ENCODE measurements at regions not wholly inside any gene's neighbourhood (a gene's known extent, or its start where the extent isn't known, plus 50 kb on each side); places are given as distances from the start of the nearest gene placed in this dataset.

DNA sequence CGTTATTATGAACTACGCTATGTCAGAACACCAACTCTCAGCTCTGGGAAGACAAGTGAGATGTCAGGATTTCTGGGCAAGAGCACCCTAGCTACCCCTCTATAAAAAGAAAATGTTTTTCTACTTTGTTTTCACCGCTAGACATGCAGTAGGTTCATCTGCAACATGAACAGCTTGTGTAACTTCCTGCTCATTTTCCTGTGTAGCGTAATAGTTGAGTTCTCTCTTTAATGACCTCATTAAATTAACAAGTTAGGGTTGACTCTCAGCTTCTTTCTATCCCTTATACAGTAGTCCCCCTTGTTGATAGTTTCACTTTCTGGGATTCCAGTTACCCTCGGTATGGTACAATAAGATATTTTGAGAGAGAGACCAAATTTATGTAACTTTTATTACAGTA lies 329.4 kb upstream of the ZNF32 start:
- TF ChIP-seq, protein P1, sequence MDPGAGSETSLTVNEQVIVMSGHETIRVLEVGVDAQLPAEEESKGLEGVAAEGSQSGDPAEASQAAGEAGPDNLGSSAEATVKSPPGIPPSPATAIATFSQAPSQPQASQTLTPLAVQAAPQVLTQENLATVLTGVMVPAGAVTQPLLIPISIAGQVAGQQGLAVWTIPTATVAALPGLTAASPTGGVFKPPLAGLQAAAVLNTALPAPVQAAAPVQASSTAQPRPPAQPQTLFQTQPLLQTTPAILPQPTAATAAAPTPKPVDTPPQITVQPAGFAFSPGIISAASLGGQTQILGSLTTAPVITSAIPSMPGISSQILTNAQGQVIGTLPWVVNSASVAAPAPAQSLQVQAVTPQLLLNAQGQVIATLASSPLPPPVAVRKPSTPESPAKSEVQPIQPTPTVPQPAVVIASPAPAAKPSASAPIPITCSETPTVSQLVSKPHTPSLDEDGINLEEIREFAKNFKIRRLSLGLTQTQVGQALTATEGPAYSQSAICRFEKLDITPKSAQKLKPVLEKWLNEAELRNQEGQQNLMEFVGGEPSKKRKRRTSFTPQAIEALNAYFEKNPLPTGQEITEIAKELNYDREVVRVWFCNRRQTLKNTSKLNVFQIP (CRISPR knock-in tag; IDR thresholded peaks at IDR 0.05; ENCODE audit: borderline replicate concordance, low read depth) = no peak
- TF ChIP-seq ARNTL (CRISPR knock-in tag; IDR thresholded peaks at IDR 0.05; ENCODE audit: borderline replicate concordance, low read depth) (no peak), CSDC2 (CRISPR knock-in tag; IDR thresholded peaks at IDR 0.05) (no peak), SNAI2 (CRISPR knock-in tag; IDR thresholded peaks at IDR 0.05) (no peak), ZNF565 (CRISPR knock-in tag; conservative IDR thresholded peaks at IDR 0.05; ENCODE audit: low read depth) (no peak), TCF4 (CRISPR knock-in tag; IDR thresholded peaks at IDR 0.05; ENCODE audit: borderline replicate concordance) (no peak), OSR1 (CRISPR knock-in tag; IDR thresholded peaks at IDR 0.05) (no peak)
- no peak for ATAC-seq

DNA sequence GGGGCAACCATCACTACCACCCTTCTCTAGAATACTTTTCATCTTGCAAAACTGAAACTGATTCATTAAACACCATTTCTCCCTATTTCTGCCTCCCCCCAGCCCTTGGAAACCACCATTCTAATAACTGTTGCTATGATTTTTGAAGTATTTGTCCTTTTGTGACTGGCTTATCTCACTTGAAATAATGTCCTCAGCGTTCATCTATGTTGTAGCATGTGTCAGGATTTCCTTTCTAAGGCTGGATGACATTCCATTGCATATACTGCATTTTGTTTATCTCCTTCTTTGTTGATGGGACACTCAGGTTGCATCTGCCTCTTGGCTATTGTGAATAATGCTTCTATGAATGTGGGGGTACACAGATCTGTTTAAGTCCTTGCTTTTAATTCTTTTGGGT lies 327.6 kb upstream of the ZNF32 start:
- no peak for ATAC-seq

DNA sequence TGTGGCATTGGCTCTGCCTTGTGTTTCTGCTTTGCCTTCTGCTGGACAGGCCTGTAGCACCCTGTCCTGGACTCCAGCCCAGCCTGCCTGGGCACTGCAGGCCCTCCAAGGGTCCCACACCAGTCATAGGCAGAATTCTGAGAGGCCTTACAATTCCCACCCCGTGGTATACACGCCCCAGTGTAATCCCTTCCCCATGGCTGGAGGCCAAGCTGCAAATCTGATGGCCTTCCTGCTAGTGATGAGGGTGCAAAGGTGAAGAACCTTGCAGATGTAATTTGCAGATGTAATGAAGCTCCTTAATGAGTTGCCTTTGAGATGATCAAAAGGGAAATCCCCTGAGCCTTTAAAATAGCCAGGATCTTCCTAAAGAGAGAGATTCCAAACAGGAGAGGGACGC lies 325.1 kb upstream of the ZNF32 start:
- ATAC-seq = no peak
- TF ChIP-seq CREB5 (CRISPR knock-in tag; IDR thresholded peaks at IDR 0.05; ENCODE audit: low read depth) (no peak), RARB (CRISPR knock-in tag; IDR thresholded peaks at IDR 0.05) (no peak), ZFP30 (CRISPR knock-in tag; IDR thresholded peaks at IDR 0.05) (no peak), ZNF70 (CRISPR knock-in tag; IDR thresholded peaks at IDR 0.05) (no peak), OSR1 (CRISPR knock-in tag; IDR thresholded peaks at IDR 0.05) (no peak), ESRRG (CRISPR knock-in tag; IDR thresholded peaks at IDR 0.05) (no peak), SNAI2 (CRISPR knock-in tag; IDR thresholded peaks at IDR 0.05) (no peak), GLIS3 (CRISPR knock-in tag; IDR thresholded peaks at IDR 0.05) (no peak), ZFP3 (CRISPR knock-in tag; IDR thresholded peaks at IDR 0.05) (no peak), ZNF565 (CRISPR knock-in tag; conservative IDR thresholded peaks at IDR 0.05; ENCODE audit: low read depth) (no peak), TCF4 (CRISPR knock-in tag; IDR thresholded peaks at IDR 0.05; ENCODE audit: borderline replicate concordance) (no peak), ARNTL (CRISPR knock-in tag; IDR thresholded peaks at IDR 0.05; ENCODE audit: borderline replicate concordance, low read depth) (no peak), PATZ1 (CRISPR knock-in tag; IDR thresholded peaks at IDR 0.05; ENCODE audit: borderline replicate concordance) (no peak), CSDC2 (CRISPR knock-in tag; IDR thresholded peaks at IDR 0.05) (no peak), TSHZ2 (CRISPR knock-in tag; IDR thresholded peaks at IDR 0.05) (no peak), ISL1 (CRISPR knock-in tag; IDR thresholded peaks at IDR 0.05) (no peak), BACH2 (CRISPR knock-in tag; IDR thresholded peaks at IDR 0.05; ENCODE audit: borderline replicate concordance) (no peak)
- TF ChIP-seq, protein P1 (CRISPR knock-in tag; IDR thresholded peaks at IDR 0.05; ENCODE audit: borderline replicate concordance, low read depth) = no peak
- TF ChIP-seq, protein P2, sequence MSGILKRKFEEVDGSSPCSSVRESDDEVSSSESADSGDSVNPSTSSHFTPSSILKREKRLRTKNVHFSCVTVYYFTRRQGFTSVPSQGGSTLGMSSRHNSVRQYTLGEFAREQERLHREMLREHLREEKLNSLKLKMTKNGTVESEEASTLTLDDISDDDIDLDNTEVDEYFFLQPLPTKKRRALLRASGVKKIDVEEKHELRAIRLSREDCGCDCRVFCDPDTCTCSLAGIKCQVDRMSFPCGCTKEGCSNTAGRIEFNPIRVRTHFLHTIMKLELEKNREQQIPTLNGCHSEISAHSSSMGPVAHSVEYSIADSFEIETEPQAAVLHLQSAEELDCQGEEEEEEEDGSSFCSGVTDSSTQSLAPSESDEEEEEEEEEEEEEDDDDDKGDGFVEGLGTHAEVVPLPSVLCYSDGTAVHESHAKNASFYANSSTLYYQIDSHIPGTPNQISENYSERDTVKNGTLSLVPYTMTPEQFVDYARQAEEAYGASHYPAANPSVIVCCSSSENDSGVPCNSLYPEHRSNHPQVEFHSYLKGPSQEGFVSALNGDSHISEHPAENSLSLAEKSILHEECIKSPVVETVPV (CRISPR knock-in tag; IDR thresholded peaks at IDR 0.05) = no peak

More for the DNA sequence above, 327.6 kb upstream of the ZNF32 start:
- no peak for TF ChIP-seq ZFP30 (CRISPR knock-in tag; IDR thresholded peaks at IDR 0.05)

Measured in SK-N-SH treated with all-trans-retinoic acid at 6 μM for 48 hours (cell line).